NCI-H748 treated with DMSO at 0.1 percent for 48 hours (cell line): ENCODE measurements at regions not wholly inside any gene's neighbourhood (a gene's known extent, or its start where the extent isn't known, plus 50 kb on each side); places are given as distances from the start of the nearest gene placed in this dataset.
A peak's percentile ranks its signal among the peaks of the same experiment; 100 is the strongest.
"Not testable (repeated sequence)": the region's sequence is repeated elsewhere in the genome, so short reads cannot be mapped to it uniquely, and the experiment has no call there.

Experiments
- DNase-seq: peaks from one replicate; lab custom pipeline; 2025; lab: John Stamatoyannopoulos, UW

- no peak for DNase-seq
Measured at GRCh38 chr7:79952399-79952798, 182.2 kb upstream of the GNAI1 start.

- no peak for DNase-seq
Measured at GRCh38 chr7:79951415-79951814, 183.2 kb upstream of the GNAI1 start.

- no peak for DNase-seq
Measured at GRCh38 chr7:79949778-79950177, 184.9 kb upstream of the GNAI1 start.

- no peak for DNase-seq
Measured at GRCh38 chr7:79936281-79936983, 198.2 kb upstream of the GNAI1 start.

GRCh38 chr7:79934727-79935126 is 199.9 kb upstream of the GNAI1 start:
- no peak for DNase-seq

GRCh38 chr7:79933144-79933543 is 201.5 kb upstream of the GNAI1 start:
- no peak for DNase-seq

- DNase-seq = no peak
Measured at GRCh38 chr7:79930604-79931003, 204.0 kb upstream of the GNAI1 start.

- no peak for DNase-seq
Measured at GRCh38 chr7:79927116-79927515, 207.5 kb upstream of the GNAI1 start.

GRCh38 chr7:79923953-79924352 is 210.7 kb upstream of the GNAI1 start:
- no peak for DNase-seq

GRCh38 chr7:79922894-79923293 is 211.7 kb upstream of the GNAI1 start:
- DNase-seq = no peak

GRCh38 chr7:79921976-79922375 is 212.7 kb upstream of the GNAI1 start:
- DNase-seq = no peak

GRCh38 chr7:79918632-79919031 is 216.0 kb upstream of the GNAI1 start:
- not testable (repeated sequence) for DNase-seq

- not testable (repeated sequence) for DNase-seq
Measured at GRCh38 chr7:79915346-79915745, 219.3 kb upstream of the GNAI1 start.

GRCh38 chr7:79912213-79912633 is 222.4 kb upstream of the GNAI1 start:
- no peak for DNase-seq

GRCh38 chr7:79911420-79911819 is 223.2 kb upstream of the GNAI1 start:
- DNase-seq = no peak

- no peak for DNase-seq
Measured at GRCh38 chr7:79909176-79909575, 225.5 kb upstream of the GNAI1 start.

GRCh38 chr7:79897166-79897565 is 237.5 kb upstream of the GNAI1 start:
- no peak for DNase-seq

- no peak for DNase-seq
Measured at GRCh38 chr7:79893991-79894390, 240.6 kb upstream of the GNAI1 start.

GRCh38 chr7:79882922-79883321 is 251.7 kb upstream of the GNAI1 start:
- DNase-seq = no peak

- DNase-seq = peak; percentile 92
Measured at GRCh38 chr7:79880312-79880711, 254.3 kb upstream of the GNAI1 start.

- DNase-seq = no peak
Measured at GRCh38 chr7:79877874-79878465, 256.7 kb upstream of the GNAI1 start.

GRCh38 chr7:79876848-79877252 is 257.8 kb upstream of the GNAI1 start:
- no peak for DNase-seq

GRCh38 chr7:79874797-79875196 is 259.8 kb upstream of the GNAI1 start:
- DNase-seq = no peak

- no peak for DNase-seq
Measured at GRCh38 chr7:79872176-79872575, 262.5 kb upstream of the GNAI1 start.
